ENCODE measurements at regions not wholly inside any gene's neighbourhood (a gene's known extent, or its start where the extent isn't known, plus 50 kb on each side); places are given as distances from the start of the nearest gene placed in this dataset.
"Not testable (repeated sequence)": the region's sequence is repeated elsewhere in the genome, so short reads cannot be mapped to it uniquely, and the experiment has no call there.

GRCh38 chr15:20407553-20407952, 134.0 kb downstream of the GOLGA6L6 start:
- DNase-seq (ENCODE audit: extremely low spot score): no peak
- ChIA-PET POLR2A (no interaction called here), CTCF (no interaction called here)
- TF ChIP-seq ZNF384 (IDR thresholded peaks at IDR 0.05) (no peak), TARDBP (IDR thresholded peaks at IDR 0.05) (no peak), CTBP1 (IDR thresholded peaks at IDR 0.05; ENCODE audit: borderline replicate concordance) (no peak), NFRKB (IDR thresholded peaks at IDR 0.05) (no peak), FOXA1 (IDR thresholded peaks at IDR 0.05) (no peak), FOXM1 (IDR thresholded peaks at IDR 0.05; ENCODE audit: borderline replicate concordance) (no peak), FOXK2 (IDR thresholded peaks at IDR 0.05) (no peak), LEF1 (IDR thresholded peaks at IDR 0.05; ENCODE audit: borderline replicate concordance) (no peak), BHLHE40 (IDR thresholded peaks at IDR 0.05; ENCODE audit: borderline replicate concordance) (no peak), SP1 (IDR thresholded peaks at IDR 0.05) (no peak), HDGF (IDR thresholded peaks at IDR 0.05; ENCODE audit: borderline replicate concordance) (no peak), ELF4 (IDR thresholded peaks at IDR 0.05) (no peak), SUZ12 (IDR thresholded peaks at IDR 0.05) (no peak), L3MBTL2 (conservative IDR thresholded peaks at IDR 0.05) (no peak), ARNT (IDR thresholded peaks at IDR 0.05) (no peak)
- TF ChIP-seq, protein P1, sequence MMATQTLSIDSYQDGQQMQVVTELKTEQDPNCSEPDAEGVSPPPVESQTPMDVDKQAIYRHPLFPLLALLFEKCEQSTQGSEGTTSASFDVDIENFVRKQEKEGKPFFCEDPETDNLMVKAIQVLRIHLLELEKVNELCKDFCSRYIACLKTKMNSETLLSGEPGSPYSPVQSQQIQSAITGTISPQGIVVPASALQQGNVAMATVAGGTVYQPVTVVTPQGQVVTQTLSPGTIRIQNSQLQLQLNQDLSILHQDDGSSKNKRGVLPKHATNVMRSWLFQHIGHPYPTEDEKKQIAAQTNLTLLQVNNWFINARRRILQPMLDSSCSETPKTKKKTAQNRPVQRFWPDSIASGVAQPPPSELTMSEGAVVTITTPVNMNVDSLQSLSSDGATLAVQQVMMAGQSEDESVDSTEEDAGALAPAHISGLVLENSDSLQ (IDR thresholded peaks at IDR 0.05): no peak

DNA sequence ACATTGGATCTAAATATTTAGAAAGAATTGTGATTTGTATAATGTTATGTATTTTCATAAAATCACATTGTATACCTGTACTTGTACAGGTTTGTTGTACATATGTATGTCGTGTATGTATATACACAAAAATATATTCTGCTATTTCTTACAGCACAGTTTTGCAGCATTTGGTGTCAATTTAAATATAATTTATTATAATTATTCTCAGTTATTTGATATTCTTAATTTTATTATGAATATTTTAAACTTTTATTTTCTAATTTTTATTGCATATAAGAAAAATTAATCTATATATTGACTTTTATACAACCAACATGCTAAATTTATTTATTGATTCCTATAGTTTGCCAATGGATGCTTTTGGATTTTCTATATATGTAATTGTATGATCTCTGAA, 137.0 kb downstream of the GOLGA6L6 start:
- DNase-seq (ENCODE audit: extremely low spot score); POLR2A ChIA-PET; CTCF ChIA-PET: not testable (repeated sequence)

DNA sequence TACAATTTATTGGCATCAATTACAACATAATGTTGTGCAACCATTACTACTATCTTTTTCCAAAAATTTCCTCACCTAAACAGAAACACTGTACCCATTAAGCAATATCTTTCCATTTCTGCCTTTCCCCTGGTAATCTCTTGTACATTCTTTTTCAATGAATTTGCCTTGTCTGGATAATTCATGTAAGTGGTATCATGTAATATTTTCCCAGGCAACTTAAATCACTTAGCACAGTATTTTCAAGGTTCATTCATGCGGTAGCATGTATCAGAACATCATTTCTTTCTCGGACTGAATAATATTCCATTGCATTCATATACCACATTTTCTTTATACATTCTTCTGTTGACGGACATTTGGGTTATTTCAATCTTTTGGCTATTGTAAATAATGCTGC, 139.0 kb downstream of the GOLGA6L6 start:
- CTCF ChIA-PET, POLR2A ChIA-PET: not testable (repeated sequence)

GRCh38 chr15:20401058-20401457, 140.5 kb downstream of the GOLGA6L6 start:
- POLR2A ChIA-PET; CTCF ChIA-PET; DNase-seq (ENCODE audit: extremely low spot score): not testable (repeated sequence)

More for the DNA sequence above, 139.0 kb downstream of the GOLGA6L6 start:
- not testable (repeated sequence) for DNase-seq (ENCODE audit: extremely low spot score)

- CTCF ChIA-PET, POLR2A ChIA-PET: not testable (repeated sequence)
These were observed 142.9 kb downstream of the GOLGA6L6 start for GRCh38 chr15:20398680-20399079.

DNA sequence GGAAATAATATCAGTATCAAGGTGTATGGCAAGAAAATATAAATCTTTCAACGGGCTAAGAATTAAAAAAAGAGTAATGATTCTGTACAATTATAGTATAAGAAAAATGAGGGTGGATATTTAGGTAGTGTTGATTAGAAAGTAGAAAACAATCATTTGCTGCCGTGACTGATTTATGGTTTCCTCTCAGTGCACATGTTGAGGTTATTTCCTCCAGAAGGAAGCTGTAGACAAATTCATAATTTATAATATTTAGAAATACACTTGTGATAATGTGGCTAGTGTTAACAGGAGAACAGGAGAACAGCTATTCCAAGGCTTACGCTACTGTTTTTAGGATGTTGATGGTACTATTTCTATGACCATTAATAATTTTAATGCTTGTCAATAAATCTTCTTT, 153.4 kb downstream of the GOLGA6L6 start:
- CTCF ChIA-PET; DNase-seq (ENCODE audit: extremely low spot score); POLR2A ChIA-PET: not testable (repeated sequence)

More at GRCh38 chr15:20398680-20399079, 142.9 kb downstream of the GOLGA6L6 start:
- DNase-seq (ENCODE audit: extremely low spot score): not testable (repeated sequence)

DNA sequence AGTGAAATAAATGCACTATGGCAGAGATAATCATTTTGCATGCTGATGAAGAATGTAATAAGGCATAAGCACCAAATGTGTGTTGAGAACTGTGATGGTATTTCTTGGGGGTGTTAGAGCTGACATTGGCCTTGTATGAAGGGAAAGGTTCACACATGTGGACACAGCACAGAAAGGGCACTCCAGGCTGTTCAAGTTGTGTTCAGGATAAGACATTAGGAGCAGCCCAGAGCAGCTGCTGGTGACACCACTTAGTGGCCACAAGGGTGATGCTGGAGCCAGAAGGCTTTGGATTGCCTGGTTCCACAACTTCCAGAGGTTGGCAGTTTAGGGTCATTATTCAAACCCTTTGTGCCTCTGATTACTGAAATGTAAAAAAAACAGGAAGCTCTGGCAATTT, 155.4 kb downstream of the GOLGA6L6 start:
- ChIA-PET CTCF (no interaction called here), POLR2A (no interaction called here)
- TF ChIP-seq FOXK2 (IDR thresholded peaks at IDR 0.05): no peak
- no peak for TF ChIP-seq LEF1 (IDR thresholded peaks at IDR 0.05; ENCODE audit: borderline replicate concordance)
- no peak for TF ChIP-seq TARDBP (IDR thresholded peaks at IDR 0.05)
- TF ChIP-seq CTBP1 (IDR thresholded peaks at IDR 0.05; ENCODE audit: borderline replicate concordance): no peak
- TF ChIP-seq, protein P1 (IDR thresholded peaks at IDR 0.05): no peak
- no peak for TF ChIP-seq SP1 (IDR thresholded peaks at IDR 0.05)
- no peak for TF ChIP-seq SUZ12 (IDR thresholded peaks at IDR 0.05)
- no peak for TF ChIP-seq ZNF384 (IDR thresholded peaks at IDR 0.05)
- no peak for TF ChIP-seq ELF4 (IDR thresholded peaks at IDR 0.05)
- no peak for TF ChIP-seq ARNT (IDR thresholded peaks at IDR 0.05)
- TF ChIP-seq HDGF (IDR thresholded peaks at IDR 0.05; ENCODE audit: borderline replicate concordance): no peak
- DNase-seq (ENCODE audit: extremely low spot score): no peak

GRCh38 chr15:20380199-20380598, 161.4 kb downstream of the GOLGA6L6 start:
- POLR2A ChIA-PET; DNase-seq (ENCODE audit: extremely low spot score); CTCF ChIA-PET: not testable (repeated sequence)

DNA sequence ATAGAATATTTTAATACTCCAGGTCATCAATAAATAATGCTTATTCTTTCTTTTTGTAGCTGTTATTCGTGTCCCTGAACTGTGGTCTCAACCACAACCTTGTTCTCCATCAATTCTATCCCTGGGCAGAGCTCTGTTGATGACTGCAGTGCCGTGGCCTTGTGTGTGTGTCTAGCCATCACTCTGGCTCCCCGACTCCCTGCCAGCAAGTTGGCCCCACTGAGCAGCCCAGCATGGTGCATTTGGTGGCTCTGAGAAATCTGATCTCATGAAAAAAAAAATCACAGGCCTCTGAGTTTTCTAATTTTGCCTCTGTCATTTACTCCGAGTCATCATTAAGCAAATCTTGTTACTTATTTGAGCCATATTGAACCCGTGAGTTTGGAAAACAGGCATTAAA, 164.7 kb downstream of the GOLGA6L6 start:
- CTCF ChIA-PET: no interaction called here
- DNase-seq (ENCODE audit: extremely low spot score): no peak
- TF ChIP-seq ARNT (IDR thresholded peaks at IDR 0.05) (no peak), TARDBP (IDR thresholded peaks at IDR 0.05) (no peak), LEF1 (IDR thresholded peaks at IDR 0.05; ENCODE audit: borderline replicate concordance) (no peak), FOXK2 (IDR thresholded peaks at IDR 0.05) (no peak), ZNF384 (IDR thresholded peaks at IDR 0.05) (no peak)
- POLR2A ChIA-PET: no interaction called here

DNA sequence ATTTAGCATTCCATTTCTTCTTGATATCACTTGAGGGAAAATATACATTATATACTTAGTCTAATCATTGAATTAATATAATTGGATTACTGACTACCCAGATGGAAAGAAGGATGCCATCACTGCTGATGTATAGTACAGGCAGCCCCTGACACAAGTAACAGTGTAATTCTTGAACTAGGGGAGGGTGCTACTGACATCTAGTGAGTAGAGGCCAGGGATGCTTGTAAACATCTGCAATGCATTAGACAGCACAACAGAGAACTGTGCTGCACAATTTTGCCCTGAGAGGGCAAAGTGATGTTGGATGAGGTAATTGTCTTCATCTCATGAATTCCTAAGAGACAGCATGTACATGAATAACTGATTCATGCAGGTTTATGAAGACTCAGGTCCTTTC, 169.2 kb downstream of the GOLGA6L6 start:
- POLR2A ChIA-PET; CTCF ChIA-PET; DNase-seq (ENCODE audit: extremely low spot score): not testable (repeated sequence)

Data from HEK293T (cell line).